ENCODE measurements at regions not wholly inside any gene's neighbourhood (a gene's known extent, or its start where the extent isn't known, plus 50 kb on each side); places are given as distances from the start of the nearest gene placed in this dataset.
A peak's percentile ranks its signal among the peaks of the same experiment; 100 is the strongest.
"Not testable (repeated sequence)": the region's sequence is repeated elsewhere in the genome, so short reads cannot be mapped to it uniquely, and the experiment has no call there.

DNA sequence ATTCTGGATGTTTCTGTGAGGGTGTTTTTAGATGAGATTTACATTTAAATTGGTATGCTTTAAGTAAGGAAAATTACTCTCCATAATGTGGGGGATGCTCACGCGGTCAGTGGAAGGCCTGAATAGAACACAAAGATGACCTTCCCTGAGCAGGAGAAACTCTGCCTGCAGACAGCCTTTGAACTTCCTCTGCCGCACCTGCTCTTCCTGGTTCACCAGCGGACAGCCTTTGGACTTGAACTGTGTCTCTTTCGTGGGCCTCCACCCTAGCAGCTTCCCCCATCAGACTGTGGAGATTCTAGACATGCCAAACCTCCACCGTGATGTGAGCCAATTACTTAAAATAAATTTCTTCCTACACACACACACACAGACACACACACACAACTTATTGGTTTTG lies 210.7 kb downstream of the EFCAB11 start:
- FAIRE-seq, result no peak

DNA sequence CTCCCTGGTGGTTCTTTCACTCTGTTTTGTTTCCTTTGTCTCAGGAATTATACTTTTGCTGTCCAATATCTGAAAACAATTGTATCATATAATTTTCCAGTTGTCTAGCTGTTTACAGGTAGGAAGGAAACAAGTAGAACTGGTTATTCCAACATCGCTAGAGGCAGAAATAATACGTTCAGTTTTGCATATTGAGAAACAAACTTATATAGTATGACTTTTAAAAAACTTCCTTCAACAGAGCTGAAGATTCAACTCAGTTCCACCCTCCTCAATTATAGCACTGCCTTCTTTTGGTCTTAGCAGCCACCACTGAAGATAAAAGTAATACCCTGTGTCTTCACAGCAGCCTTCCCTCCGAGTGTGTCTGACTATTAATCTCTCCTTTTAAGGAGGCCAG lies 214.3 kb downstream of the EFCAB11 start:
- no peak for FAIRE-seq

DNA sequence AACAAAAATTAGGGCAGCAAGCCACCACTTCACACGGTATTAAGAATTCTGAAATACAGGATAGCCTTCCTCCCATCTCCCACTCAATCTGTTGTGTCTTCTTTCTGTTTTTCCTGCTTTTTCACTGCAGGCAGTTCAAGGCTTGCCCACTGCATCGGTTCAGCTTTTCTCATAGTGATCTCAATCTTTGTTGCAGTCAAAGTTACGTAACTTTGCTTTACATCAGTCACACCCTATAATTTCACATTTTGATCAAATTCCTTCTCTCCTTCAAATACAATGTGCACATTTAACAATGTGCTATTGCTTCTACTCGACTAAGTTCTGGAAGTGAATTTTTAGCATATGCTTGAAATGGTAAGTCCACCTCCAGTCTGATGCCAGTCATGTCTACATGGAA lies 217.6 kb downstream of the EFCAB11 start:
- FAIRE-seq, result no peak

DNA sequence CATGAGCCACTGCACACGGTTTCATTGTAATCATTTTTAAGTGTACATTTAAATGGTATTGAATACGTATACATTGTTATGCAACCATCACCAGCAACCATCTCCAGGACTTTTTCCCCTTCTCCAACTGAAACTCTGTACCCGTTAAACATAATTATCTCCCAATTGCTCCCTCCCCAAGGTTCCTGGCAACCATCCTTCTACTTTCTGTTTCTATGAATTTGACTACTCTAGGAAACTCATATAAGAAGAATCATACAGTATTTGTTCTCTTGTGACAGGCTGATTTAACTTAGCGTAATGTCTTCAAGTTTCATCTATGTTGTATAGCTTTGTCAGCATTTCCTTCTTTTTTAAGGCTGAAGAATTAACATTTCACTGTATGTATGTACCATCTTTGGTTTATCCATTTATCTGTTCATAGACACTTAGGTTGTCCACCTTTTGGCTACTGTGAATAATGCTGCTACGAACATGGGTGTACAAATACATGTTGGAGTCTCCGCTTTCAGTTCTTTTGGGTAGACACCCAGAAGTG lies 223.1 kb downstream of the EFCAB11 start:
- FAIRE-seq, result no peak

DNA sequence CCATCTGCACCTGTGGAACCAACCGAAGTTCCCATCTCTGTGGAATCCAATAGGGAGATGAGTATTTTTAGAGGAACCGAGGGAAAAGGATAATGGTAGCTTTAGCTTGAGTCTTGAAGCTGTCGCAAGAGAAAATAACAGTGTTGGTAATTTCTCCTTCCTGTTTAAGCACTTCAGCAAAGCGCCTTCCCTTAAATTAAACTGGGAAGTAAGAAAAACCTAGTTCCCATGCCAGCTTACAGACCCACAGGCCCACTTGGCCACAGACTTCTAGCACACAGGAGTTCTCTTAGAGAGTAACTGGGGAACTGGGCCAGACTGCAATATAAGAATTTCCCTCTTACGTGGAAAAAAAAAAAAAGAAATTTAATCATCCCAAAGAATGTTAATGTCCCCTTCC lies 223.8 kb downstream of the EFCAB11 start:
- no peak for FAIRE-seq

DNA sequence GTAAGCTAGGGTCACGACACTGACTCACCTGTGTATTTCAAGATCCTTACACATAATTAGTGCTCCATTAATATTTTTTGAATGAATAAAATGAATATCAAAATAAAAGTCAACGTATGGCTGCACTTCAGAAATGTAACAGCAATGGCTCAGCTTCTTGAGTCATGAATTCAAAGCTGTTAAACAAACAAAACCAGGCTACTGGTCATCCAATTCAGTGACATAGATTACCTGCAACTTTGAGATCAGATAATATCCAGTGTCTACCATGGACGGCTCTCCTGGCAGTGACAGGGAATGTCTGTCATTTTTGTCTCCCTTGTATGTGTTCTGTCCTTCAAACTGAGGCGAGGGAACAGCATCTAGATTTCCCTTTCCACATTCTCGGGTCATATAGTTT lies 225.6 kb downstream of the EFCAB11 start:
- no peak for FAIRE-seq

DNA sequence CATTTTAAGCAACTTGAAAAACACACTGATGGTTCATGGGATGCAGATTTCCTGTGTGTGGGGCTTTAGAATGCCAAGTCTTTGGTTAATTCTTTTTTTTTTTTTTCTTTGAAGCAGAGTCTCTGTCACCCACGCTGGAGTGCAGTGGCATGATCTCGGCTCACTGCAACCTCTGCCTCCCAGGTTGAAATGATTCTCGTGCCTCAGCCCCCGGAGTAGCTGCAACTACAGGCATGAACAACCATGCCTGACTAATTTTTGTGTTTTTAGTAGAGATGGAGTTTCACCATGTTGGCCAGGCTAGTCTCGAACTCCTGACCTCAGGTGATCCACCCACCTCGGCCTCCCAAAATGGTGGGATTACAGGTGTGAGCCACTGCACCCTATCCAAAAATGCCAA lies 228.3 kb downstream of the EFCAB11 start:
- not testable (repeated sequence) for FAIRE-seq

DNA sequence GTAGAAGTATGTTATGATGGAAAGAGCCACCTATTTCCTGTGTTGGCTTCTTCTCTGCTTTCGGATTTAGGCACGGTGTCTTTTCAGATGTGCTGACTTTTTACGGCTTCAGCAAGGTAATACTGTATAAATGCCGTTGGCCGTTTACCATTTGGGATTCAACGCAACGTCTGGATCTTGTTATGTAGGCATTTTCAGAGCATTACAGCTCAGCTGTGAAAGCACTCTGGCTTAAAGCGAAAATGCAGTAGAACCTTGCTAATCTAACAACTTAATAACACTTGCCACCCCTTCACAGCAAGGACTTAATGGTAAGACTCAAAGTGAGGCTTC lies 229.9 kb downstream of the EFCAB11 start:
- FAIRE-seq, result no peak

DNA sequence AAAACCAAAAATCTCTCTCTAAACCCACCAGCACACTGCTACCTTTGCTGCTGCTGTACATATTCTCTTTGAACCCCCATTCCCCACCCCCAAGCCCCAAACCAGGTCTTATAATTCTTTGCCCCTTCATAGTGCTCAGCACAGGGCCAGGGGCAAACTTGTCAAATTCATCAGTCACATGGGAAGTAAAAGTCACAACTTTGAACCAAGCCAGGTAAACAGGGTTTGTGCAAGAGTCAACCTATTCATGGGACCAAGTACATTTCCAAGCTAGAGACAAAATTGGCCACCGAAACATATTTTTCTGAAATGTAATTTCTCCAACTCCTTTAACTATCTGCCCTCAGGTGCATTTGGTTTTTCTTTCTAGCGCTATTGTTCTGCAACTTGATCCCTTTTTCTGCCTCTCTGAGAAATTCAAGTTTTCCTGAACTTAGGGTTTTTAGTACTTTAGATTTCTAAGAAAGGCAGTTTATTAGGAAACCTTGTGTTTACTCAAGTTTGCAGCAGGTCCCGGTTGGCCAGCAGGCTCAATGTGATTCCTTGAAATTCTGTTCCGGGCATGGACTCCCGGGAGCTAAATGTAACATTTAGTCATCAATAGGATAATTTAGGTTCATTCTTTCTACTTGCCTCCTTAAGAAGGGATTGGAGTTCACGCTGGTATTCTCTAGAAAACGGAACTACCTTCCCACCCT lies 230.5 kb downstream of the EFCAB11 start:
- FAIRE-seq, result no peak

DNA sequence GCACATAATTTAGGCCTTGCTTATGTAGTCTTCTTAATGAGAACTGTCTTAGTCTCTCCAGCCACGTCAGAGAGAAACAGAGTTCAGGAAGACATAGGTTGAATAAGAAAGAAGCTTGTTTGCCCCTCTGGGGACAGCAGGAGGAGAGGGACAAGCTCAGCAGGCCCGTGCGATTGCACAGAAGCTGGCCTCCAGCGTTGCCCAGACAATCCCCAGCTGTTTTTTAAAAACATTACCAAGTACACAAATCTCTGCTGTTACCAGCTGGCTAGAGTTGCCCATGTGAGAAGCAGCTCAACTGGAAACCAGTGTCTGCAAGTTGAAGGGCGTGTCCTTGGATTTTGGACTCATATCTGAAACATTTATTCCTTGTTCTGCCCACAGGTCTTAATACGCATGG lies 232.6 kb downstream of the EFCAB11 start:
- FAIRE-seq, result no peak

DNA sequence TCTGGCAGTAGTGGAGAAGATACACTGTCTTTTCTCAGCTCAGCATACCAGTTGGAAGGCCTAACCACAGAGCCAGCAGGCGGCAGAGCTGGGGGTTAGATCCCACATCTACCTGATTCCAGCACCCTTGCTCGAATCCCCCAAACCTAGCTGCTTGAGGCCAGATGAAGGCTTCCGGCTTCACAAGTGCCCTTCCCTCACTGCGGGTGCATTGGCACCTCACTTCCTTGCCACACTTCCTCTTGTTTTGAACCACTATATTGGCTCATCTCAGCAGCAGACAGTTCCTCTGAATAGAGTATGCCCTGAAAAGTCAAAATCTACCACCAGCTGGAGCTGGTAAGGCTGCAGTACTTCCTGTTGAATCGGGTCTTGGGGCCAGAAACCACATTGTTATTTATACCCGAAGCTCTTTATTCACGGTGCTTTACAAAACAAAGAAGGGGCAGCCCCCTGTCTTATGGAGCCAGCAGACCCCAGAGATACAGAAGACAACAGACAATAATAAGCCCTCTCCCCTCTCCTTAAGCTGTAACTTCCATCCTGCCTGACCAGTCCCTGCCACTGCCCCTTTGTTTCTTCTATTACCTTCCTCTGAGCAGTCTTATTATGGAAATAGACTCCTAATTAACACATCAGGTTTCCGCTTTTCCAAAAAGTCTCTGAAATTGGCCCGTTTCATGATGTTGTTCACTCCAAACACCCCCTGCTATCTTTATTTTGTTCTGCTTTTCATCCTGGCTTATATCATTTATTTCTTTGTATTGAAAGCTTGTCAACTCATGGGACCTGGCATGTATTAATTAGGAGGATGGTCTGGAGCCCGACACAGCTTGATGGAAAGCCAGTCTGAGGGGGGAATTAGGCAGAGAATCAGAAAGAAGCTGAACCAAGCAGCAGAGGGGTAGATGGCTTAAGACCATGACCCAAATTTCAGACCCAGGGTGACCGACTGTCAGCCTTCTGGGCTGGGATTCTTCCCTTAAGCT lies 233.5 kb downstream of the EFCAB11 start:
- FAIRE-seq, result no peak

DNA sequence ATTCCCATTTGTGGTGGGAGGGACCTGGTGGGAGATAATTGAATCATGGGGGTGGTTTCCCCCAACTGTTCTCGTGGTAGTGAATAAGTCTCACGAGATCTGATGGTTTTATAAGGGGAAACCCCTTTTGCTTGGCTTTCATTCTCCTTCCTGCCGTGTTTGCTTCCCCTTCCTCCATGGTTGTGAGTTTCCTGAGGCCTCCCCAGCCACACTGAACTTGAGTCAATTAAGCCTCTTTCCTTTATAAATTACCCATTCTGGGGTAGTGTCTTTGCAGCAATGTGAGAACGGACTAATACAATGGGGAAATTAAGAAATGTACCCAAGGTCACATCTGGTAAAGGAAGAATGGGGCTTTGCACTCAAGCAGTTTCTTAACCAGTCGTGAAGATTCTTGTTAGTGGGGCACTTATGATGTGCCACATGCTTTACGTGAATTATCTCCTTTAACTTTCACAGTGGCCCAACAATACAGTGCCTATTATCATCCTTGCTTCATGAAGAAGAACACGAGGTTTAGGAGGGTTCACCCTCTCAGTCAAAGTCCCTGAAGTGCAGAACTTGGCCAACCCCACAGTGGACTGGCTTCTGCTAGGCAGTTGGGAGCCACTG lies 234.3 kb downstream of the EFCAB11 start:
- no peak for FAIRE-seq

DNA sequence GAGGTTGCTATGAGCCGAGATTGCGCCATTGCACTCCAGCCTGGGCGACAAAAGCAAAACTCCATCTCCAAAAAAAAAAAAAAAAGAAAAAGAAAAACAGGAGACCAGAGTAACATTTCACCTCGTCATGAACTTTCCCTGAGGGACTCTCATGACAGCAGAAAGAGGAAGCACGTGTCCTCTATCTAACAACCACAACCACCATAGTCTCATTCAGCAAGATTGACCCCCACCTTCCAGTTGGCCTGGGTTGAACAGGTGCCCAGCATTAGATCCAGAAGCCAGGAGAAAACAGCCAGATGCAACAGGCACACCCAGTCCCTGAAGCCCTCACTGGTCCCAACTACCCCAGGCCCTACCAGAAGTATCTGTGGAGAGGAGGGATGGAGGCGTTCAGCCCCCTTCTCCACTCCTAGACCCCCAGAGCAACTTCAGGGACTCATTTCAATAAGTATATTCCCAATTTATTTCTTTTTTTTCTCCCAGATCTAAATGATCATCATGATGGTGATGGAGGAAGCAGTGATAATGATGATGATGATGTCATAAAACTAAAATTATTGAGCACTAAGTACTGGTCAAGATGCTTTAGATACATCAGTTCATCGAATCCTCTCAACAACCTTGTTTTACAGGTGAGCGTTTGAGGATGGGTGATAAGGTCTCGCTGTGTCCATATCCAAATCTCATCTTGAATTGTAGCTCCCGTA lies 235.0 kb downstream of the EFCAB11 start:
- no peak for FAIRE-seq

DNA sequence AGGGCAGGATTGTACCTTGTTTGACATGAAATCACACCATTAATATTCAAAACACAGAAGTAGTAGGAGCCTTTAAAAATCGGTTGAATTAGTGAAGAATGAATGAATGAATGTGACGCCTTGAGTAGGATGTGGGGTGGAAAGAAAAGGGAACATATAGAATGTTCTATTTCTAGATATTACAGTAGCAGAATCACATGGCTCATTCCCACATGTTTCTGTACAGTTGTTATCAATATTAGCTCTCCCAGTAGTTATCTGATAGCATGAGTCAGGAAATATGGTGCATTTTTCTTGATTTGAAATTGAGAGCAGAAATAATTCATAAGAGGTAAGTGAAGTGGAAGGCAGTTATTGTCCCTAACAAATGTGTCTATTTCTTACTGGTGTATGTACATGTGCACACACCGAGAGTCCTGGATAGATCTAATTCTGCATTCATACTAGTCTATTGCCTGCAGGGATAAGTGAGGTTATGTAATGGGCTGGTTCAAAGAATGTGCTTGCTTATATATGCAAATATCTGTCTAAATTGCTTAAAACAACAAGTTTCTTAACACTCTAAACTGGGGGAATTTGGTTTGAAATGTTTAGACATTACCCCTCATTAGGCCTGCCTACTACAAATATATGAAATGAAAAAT lies 245.4 kb downstream of the EFCAB11 start:
- no peak for FAIRE-seq

DNA sequence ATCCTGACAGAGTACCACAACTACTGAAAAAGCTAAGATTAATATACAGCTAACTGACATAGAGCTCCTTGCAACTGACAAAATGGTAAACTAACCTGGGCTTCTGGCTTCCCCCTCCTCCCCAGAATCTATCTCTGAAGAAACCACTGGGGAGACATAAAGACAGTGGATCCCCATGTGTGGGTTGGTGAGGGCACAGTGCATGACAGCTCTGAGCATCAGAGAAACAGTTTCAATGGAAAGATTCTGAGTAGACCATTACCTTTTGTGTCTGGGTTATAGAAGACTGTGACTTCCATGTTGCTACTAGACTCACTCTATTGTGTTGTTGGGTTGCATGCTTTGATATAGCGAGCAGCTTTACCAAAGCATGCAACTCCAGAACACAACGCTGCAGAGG lies 247.4 kb downstream of the EFCAB11 start:
- no peak for FAIRE-seq

DNA sequence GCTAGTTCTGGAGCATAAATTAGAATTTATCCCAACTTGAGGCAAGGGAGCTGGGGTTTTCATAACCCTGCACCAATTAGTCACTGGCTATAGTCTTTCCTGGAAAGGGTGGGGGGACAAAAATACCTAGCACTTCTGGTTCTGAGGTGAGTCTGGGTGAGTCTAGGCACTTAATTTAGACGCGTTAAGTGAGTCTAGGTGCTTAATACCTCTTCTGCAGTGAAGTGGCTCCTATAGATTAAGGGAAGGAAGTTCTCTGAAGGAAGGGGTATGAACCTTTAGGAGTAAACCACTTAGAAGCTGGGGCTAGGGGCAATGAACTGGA lies 251.7 kb downstream of the EFCAB11 start:
- no peak for FAIRE-seq

DNA sequence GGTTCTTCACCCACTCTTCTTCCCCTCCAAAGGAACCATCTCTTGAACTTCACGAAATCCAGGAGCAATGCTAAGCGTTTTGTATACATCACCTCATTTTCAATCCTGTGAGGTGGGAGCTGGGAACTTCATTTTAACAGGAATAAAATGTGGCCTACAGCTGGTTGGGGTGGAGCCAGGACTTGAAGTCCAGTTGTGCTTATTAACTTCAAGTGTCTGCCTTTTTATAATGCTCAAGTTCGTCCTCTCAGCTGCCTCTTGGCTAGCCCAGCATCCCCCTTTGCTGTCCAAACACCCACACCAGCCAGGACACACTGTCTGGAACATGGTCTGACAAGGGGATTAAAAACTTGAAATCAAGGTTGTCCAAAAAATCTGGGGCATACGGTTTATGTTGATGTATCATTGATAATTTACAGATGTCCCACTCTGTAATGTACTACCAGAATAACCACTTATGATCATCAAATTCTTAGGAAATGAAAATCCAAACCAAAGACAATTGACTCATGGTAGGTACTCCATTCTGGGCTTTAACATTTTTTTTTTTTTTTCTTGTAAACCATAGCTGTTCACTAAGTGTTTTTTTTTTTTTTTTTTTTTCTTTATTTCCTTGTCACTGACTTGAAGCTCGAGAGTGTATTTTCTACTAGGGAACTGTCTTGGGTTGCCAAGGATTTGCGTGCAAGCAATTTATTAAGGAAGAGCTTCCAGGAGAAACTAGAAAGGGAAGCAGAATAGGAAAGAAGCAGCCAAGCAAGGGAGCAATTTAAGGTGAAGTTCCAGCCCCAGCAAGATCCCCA lies 252.3 kb downstream of the EFCAB11 start:
- peak; percentile 92 for FAIRE-seq

DNA sequence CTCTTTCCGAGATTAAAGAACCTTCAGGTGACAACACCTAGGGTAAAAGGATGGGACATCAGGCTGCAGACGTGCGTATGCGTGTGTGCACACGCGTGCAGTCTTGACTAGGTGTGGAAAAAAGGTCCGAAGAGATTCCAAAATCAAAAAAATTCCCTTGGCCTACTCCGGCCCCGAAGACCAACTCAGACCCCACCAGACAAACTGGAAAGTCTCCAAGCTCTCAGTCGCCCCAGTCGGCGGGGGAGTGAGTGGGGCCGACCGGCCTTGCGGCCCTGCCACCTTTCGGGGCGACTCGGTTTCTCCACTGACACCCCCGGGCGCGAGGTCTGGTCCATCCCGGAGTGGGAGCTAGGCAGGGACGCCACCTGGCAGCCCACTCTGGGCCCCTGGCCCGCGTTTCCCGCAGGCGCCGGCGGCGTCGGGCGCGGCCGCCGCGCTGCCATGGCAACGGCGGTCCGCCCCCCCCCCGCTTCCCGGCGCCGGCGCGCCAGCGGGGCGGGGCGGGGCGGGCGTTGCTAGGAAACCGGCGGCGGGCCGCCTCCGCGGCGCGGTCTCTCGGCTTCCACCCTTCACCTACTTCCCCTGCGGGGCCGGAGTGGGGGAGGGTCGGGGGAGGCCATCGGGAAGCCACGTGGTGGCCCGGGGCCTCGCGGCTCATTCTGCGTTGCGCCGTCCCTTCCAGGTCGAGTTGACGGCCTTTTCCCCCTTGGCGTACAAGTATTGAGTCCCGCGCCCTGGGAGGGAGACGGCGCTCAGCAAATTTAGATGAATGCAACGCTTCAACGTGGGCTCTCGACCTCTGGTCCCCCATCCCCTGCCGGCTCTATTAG lies 253.1 kb downstream of the EFCAB11 start:
- no peak for FAIRE-seq

DNA sequence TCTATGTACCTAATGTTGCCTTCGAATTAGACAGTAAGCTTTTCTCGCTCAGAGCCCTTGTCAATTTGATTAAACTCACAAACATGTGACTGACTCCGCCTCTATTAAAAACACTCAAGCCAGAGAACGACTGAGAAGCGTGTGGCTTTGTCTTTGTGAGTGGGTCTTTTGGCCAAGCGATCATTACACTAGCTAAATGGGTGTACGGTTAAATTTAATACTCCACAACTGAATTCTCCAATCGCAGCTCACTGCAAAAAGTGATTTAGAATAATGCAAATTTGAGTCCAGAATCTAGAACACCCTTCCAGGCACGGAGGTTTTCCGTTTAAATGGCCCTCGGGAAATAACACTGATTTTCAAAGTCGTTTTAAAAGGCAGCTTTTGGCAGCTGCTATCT lies 253.7 kb downstream of the EFCAB11 start:
- FAIRE-seq, result no peak

DNA sequence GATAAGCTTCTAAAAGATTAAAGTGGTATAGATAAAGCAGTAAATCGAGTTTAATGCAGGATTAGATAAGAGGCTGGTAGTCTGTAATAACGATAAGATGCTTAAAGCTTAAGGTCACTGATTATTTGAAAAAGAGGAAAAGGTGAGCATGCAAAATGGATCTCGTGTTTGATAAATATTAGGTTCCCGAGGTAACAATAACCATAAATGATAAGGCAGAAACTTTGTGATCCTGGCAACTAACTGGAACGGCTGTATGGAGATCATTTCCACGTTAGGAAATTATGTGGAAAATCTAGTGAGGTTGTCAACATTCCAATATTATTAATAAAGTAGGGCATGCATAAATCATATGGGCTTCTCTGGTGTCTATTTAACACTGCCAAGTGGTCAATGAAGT lies 255.5 kb downstream of the EFCAB11 start:
- FAIRE-seq, result peak; percentile 79
